Fibroblast of lung (primary cell): ENCODE measurements at regions not wholly inside any gene's neighbourhood (a gene's known extent, or its start where the extent isn't known, plus 50 kb on each side); places are given as distances from the start of the nearest gene placed in this dataset.

Experiments used
- EZH2 ChIP-seq: IDR thresholded peaks from 2 replicates; pipeline ENCODE4 v1.5.1; 2012; ENCODE audit warnings: low read length, control low read depth, mild to moderate bottlenecking; ENCODE audit errors: missing control alignments
- TF ChIP-seq, protein P1 (sequence below), 2 donors: IDR thresholded peaks in 1 of 2; conservative IDR thresholded peaks in 1 of 2; 1 replicate in 1 of 2; 2 replicates in 1 of 2; pipeline ENCODE4 v1.5.1; 2011 to 2012; ENCODE audit warnings: low read length in 2 of 2, control low read depth in 1 of 2, inconsistent platforms in 1 of 2, low read depth in 1 of 2, mild to moderate bottlenecking in 1 of 2

DNA sequence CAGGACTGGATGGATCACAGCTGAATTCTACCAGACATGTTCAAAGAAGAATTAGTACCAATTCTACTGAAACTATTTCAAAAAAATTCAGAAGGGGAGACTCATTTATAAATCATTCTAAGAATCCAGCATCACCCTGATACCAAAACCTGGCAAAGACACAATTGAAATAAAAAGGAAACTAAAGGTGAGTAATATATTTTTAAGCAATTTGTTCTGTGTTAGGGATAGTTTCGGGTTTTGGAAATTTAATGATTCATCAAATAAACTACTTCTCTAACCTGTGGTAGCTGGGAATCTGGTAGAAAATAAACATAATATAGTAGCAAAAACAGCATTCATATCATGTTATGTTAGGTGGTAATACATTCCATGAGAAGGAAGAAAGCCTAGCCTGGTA, 662.2 kb upstream of the BOD1L1 start:
- no peak for TF ChIP-seq EZH2
- TF ChIP-seq, protein P1, sequence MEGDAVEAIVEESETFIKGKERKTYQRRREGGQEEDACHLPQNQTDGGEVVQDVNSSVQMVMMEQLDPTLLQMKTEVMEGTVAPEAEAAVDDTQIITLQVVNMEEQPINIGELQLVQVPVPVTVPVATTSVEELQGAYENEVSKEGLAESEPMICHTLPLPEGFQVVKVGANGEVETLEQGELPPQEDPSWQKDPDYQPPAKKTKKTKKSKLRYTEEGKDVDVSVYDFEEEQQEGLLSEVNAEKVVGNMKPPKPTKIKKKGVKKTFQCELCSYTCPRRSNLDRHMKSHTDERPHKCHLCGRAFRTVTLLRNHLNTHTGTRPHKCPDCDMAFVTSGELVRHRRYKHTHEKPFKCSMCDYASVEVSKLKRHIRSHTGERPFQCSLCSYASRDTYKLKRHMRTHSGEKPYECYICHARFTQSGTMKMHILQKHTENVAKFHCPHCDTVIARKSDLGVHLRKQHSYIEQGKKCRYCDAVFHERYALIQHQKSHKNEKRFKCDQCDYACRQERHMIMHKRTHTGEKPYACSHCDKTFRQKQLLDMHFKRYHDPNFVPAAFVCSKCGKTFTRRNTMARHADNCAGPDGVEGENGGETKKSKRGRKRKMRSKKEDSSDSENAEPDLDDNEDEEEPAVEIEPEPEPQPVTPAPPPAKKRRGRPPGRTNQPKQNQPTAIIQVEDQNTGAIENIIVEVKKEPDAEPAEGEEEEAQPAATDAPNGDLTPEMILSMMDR (conservative IDR thresholded peaks at IDR 0.05 in 1 of 2, IDR thresholded peaks at IDR 0.05 in 1 of 2; ENCODE audit: low read depth in 1 of 2, low read length in 2 of 2): no peak
